GM21381 (cell line): ENCODE measurements at regions not wholly inside any gene's neighbourhood (a gene's known extent, or its start where the extent isn't known, plus 50 kb on each side); places are given as distances from the start of the nearest gene placed in this dataset.
"Not testable (repeated sequence)": the region's sequence is repeated elsewhere in the genome, so short reads cannot be mapped to it uniquely, and the experiment has no call there.

Source experiments
- ATAC-seq: cut with Tn5 transposase; IDR thresholded peaks from one replicate; pipeline ENCODE4 v1.9.1; 2021; ENCODE audit warnings: mild to moderate bottlenecking, moderate library complexity; ENCODE audit not compliant: unreplicated experiment

DNA sequence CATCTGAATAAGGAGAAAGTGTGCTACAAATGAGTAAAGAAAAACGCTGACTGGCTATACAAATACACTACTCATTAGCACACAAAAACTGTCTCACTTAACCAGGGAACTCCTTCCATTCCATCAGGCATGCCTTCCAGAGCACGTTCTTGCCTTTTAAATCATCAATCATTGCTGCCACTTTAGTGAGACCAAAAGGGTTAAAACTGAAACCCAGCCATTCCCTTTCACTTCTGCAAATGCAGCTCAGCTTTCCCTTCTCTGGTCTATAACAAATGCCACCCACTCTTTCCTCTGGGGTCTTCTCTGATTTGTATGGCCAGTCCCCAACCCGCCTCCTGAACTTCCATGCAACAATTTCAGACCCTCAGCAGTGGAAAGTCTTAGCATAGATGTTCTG, 231.5 kb downstream of the TRIML1 start:
- no peak for ATAC-seq

DNA sequence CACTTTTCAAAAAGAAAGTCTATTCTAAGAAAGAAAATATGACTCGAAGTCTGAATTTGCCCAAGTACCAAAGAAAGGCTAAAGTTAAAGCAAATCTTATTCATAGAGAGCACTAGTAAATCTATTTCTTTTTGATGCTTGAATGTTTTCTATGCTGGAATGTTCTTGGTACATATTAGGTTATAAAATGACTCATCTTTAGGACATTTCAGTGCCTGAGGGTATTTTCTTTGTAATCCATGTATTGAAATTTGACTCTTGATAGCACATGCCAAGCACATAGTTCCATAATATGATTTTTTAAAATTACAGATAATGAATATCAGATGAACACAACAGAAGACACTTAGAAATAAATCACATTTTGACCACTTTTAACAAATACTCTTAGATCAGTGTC, 232.8 kb downstream of the TRIML1 start:
- ATAC-seq, result no peak

DNA sequence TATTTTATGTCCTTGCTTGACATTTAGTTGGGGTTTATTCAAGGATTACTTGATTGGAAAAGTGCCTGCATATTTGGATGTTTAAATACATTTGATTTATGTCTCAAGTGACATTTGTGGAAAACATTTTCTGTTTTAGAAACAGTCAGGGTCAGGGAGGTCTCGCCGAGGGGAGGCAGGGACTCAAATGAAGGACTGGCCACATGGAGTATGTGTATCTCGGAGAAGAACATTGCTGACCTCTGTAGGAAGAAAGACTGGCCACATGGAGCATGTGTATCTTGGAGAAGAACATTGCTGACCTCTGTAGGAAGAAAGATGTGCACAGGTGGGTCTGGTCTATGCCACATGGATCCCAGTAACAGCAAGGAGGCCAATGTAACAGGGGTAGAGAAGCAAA, 233.6 kb downstream of the TRIML1 start:
- ATAC-seq, result no peak

DNA sequence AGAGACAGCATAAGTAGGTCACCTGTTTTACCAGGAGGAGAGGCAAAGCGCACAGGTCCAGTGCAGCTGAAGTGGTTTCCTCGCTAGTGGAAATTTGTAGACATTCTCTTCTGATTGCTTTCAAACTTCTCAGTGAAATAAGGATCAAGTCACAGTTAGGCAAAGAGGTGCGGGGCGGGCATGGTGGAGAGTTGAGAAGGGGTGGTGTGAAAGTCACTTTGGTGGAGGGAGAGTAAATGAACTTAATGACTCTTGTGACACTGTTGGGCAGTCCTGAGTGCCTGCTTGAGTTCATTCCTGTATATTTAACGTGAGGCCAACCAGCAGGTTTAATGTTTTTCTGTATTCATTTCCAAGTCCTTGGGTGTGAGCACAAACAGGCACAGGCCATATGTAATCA, 235.6 kb downstream of the TRIML1 start:
- ATAC-seq, result no peak

DNA sequence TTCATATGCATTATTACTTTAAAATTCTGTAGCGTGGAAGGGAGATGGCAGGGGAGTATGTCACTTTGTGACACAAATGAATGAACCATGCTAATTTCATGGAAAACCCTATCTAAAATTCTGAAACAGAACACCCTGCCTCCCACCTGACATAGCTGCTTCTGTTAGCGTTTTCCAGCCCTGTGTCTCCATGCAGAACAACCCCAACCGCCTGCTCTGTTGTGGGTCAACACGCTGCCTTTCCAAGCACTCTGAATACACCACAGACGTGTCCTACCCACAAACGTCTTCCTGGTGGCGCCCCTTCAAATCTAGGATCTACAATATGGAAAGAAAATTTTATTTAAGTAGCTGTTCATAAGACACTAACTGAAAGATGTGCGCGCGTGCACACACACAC, 238.6 kb downstream of the TRIML1 start:
- no peak for ATAC-seq

DNA sequence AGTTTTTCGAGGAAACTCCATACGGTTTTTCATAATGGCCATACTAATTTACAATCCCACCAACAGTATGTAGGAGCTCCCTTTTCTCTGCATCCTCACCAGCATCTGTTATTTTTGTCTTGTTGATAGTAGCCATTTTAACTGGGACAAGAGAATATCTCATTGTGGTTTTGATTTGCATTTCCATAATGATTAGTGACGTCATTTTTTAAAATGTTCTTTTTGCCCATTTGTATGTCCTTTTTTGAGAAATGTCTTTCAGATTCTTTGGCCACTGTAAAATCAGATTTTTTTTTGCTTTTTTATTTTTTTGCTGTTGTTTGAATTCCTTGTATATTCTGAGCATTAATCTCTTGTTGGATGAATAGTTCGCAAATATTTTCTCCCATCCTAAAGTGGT, 243.9 kb downstream of the TRIML1 start:
- no peak for ATAC-seq

DNA sequence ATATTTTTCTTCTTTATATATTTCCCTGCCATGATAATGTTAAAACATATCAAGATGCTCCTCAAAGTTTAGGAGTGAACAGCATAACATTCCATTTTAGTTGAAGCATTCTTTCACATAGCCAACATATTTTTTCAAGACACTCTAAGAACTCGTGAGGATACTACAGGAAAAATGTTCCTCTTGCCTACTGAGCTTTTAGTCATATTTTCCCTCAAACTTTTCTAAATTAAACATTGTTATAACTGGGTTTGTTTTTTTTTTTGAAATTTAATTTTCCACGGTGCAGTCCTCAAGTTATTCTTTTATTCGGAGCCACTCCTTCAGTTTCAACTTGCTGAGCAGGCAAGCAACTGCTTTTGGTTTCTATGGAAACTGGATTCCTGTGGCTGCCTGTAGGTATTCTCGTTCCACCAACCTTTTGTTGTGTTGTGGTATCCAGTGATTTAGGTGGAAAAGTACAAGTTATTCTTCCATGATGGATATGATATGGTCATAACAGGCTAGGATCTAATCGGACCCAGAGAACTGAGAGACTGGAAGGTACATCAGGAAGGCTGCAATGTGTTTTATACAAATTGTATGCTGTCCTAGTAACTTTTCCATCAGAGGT, 248.0 kb downstream of the TRIML1 start:
- ATAC-seq, result no peak

DNA sequence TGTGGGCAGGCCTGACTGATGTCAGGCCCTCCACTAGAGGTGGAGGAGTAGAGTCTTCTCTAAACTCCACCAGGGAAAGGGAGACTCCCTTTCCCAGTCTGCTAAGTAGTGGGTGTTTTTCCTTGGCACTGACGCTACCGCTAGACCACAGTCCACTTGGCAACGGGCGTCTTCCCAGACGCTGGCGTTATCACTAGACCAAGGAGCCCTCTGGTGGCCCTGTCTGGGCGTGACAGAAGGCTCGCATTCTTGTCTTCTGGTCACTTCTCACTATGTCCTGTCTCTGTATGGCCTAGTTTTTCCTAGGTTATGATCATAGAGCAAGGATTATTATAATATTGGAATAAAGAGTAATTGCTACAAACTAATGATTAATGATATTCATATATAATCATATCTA, 252.1 kb downstream of the TRIML1 start:
- not testable (repeated sequence) for ATAC-seq

DNA sequence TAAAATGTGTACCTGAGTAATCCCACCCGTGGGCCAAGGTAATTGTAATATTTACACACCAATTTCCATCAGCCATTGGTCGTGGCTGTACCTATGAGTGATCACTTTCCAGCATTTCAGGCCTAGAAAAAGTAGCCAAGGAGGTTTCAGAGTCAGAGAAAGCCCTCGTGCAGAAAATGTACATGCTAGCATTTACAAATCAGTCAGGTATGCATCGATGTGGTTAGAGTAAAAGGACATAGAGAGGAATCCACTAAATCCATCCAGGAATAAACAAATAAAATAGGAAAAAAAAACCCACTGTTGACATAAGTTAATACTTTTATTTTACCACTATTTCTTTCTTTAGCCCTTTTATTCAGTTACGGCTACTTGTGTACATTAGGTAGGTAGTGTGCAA, 256.8 kb downstream of the TRIML1 start:
- no peak for ATAC-seq

DNA sequence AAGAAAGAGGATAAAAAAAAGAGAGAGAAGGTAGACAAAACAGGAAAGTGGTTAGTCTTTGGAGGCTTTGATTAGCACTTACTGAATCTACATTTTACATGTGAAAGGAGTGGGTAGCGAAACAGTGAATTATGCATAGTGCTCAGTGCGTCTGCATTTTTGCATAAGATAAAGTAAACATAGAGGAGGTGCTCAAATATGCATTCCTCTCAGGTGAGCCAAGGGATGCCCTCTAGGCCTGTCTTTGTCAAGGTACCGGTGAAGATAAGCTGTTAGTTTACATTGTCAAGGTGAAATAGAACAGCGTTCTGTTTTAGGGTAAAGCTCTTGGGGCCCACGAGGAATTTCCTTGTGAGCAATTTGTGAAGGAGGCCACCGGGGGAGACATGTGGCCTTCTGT, 260.6 kb downstream of the TRIML1 start:
- no peak for ATAC-seq

DNA sequence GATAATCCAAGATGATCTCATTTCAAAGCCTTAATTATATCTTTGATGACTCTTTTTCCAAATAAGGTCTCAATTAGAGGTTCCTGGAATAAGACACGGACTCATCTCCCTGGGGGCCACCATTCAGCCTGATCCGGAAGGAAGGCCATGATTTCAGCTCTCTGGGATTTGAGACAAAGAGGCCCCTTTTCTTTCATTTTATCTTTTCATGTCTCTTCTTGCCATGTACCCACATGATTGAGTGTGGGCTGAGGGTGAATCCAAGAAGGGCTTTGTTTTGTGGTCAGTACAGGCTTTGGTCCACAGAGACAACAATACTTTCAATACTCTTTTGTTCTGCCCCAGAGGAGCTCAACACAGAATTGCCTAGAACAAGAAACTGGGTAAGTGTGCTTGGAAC, 261.2 kb downstream of the TRIML1 start:
- no peak for ATAC-seq

DNA sequence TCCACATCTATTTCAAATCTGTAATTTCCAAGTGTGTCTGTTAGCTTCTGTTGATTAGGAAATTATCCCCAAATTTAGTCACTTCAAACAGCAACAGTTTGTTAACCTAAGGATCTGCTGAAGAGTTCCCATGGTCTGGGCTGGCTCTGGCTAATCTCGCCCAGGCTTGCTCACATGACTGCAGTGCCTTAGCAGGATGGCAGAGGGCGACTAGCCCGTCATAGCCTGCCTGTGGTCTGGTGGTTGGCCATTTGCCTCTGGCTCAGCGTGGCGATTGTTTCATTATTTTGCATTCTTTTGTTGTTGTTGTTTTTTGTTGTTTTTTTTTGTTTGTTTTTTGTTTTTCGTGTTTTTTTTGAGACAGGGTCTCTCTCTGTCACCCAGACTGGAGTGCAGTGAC, 264.0 kb downstream of the TRIML1 start:
- no peak for ATAC-seq

DNA sequence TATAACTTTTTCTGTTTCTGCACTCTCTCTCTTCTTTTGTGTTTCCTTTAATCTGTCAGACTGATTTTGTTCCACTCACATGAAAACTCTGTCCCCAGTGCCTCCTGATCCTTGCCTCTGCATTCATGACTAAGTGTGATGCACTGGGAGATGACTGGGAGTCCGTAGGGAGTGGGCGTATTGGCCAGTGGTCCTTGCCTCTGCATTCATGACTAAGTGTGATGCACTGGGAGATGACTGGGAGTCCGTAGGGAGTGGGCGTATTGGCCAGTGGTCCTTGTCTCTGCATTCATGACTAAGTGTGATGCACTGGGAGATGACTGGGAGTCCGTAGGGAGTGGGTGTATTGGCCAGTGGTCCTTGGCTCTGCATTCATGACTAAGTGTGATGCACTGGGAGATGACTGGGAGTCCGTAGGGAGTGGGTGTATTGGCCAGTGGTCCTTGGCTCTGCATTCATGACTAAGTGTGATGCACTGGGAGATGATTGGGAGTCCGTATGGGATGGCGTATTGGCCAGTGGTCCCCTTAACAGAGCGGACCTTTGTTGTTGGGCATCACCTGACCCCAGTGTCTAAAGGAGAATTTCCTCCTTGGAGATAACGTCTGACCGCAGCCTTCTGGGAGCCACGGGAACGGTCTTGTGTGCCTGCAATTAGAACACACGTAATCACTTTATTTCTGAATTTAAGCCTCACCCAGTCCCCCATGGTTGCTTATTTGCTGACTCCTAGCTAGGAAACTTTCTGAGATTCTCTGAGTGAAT, 266.0 kb downstream of the TRIML1 start:
- not testable (repeated sequence) for ATAC-seq

DNA sequence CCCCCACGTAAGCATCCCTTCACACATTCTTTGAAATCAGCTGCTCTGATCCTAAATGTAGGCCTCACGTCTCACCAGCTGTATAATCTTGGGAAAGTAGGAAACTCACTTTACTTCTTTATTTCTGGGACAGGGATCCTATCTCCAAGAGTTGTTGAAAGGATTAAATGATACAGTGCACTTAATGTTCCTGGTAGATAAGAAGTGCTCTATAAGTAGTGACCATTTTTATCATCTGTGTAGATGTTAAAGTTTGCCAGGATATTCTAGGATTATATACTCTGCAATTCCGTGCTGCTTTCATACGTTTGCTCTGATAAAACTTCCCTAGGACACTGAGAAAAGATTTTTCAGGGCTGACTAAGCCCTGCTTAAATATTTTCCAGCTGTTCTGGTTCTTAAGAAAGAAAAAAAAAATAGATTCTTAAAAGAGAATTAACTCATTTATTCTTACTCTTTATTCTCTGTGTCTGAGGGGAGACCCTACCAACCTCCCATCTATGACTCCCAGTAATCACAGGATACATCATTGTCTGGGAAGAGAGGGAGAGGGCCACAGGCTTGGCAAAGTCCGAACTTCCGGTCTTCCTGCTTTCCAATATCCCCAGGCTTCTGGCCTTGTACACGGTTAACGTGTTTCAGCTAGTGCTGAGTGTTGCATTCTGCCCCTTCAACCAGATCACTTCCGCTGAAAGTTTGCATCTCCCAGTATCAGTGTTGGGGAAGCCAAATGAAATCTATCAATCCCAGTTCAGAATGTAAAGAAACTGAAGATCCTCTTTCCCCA, 269.2 kb downstream of the TRIML1 start:
- ATAC-seq, result no peak

DNA sequence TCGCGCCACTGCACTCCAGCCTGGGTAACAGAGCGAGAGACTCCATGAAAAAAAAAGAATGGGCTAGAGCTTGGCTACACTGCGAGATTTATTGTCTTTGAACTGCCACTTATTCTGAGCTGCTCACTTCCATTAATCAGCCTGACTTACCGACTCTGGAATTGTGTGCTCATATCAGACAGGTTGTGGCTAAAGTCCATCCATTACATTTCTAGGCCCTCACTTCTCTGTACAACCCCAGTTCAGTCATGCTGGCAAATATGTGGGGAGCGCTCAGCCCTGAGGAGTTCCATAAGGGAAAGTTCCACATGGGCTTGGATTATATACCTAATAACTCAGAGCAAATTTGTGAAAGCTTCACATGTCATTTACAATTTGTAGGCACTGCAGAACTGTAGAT, 270.6 kb downstream of the TRIML1 start:
- no peak for ATAC-seq

DNA sequence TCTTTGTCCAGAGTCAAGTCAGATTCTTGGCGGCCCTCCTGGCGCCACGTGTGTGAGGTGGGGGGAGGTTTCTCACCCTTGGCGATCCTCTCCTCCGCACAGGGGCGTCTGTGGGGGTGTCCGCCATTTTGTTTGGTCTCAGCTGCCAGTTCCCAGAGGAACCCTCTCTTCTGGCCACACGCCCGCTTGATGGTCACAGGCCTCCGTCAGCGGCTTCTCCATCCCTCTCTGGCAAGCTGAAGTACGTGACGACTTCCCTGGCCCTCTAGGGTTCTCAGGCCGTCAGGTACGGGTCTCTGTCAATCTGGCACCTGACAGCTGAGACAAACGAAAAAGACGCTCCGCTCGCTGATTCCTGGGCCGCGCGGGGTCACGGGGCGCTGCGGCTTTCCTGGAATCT, 272.6 kb downstream of the TRIML1 start:
- no peak for ATAC-seq

DNA sequence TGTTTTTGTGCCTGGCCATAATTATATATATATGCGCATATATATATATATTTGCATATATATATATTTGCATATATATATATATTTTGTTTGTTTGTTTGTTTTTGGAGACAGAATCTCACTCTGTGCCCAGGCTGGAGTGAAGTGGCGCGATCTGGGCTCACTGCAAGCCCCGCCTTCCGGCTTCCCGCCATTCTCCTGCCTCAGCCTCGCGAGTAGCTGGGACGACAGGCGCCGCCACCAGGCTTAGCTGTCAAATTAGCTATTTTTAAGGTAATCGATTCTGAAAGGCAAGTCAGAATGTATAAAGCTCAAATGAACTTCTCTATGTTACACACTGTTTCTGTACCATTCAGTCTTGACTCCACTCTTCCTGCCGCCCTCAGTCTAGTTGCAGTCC, 273.3 kb downstream of the TRIML1 start:
- no peak for ATAC-seq

DNA sequence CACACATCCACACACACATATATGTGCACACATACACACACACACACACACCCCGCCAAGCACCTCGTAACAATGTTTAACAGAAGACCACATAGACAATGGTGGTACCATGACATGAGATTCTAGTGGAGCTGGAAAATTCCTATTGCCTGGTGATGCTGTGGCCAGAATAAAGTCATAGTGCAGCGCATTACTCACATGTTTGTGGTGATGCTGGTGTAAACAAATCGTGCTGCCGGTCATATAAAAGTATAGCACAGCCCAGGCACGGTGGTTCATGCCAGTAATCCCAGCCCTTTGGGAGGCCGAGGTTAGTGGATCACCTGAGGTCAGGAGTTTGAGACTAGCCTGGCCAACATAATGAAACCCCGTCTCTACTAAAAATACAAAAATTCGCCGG, 275.2 kb downstream of the TRIML1 start:
- ATAC-seq, result no peak

DNA sequence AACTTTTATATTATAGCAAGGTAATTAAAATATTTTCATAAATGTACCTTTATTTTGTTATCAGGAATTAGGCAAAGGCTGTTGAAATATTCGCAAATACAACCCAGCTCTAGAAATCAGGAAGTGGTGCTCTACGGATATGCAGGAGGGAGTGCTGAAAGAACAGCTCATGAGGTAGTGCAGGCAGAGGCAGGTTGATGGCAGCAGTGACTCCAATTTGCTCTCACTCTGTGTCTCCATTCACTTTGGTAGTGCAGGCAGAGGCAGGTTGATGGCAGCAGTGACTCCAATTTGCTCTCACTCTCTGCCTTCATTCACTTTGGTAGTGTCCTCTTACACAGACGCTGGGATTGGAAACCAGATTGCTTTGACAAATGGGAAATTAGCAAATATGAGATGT, 277.9 kb downstream of the TRIML1 start:
- no peak for ATAC-seq

DNA sequence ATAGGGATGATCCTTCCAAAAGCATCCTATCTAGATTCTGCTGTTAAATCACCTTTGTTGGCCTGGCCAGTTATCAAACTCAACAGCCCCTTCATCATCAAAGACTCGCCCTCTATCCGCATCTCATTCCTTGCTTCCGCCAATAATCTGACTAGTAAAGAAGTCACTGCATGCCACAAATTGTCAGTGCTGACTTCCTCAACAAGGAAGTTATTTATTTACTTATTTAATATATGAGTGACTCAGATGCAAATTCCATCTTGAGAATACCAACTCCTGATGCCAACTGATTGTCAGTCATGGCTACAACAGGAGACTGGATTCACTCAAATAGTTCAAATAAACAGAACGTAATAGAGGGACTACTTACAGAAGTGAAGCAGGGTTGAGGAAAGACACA, 283.8 kb downstream of the TRIML1 start:
- no peak for ATAC-seq

DNA sequence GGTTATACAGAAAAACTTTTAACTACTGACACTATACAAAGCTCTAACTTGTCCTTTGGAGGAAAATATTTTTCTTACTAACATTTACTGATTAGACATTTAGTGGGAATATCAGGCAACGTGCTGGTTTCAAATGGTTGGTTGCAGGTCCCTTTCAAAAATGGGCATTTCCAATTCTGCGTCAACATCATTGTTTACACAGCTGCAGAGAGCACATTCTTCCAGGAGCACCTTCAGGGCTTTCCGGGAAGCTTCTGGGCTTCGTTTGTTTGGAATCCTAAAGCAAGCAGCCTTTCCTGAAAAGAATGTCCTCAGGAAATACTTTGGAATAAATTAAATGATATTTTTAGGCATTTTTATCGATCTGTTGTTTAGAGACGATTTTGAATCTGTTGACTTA, 289.7 kb downstream of the TRIML1 start:
- ATAC-seq, result no peak

DNA sequence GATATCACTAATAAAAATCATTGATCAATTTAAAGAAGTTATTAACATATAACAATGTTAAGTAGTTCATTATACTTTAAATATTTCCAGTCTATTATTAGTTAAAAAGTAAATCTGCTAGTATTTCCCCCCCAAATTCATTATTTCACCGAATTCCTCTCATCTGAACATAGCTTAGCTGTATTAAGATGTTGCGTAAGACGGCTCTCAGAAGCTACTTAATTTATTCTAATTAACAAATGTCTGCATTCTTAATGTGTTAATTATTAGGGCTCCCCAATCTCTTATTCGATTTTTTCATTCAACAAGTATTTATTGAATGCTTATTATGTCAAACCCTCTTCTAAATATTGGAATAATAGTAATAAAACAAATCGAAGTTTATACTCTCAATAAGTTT, 290.7 kb downstream of the TRIML1 start:
- ATAC-seq, result no peak
